SK-N-SH (cell line): ENCODE measurements at regions not wholly inside any gene's neighbourhood (a gene's known extent, or its start where the extent isn't known, plus 50 kb on each side); places are given as distances from the start of the nearest gene placed in this dataset.

Source experiments
- CTCF ChIA-PET: fragments of 300-600, 350-600 bp; formaldehyde crosslinking; extraction: SDS; loops from one replicate; lab custom pipeline; 2021; lab: Yijun Ruan, JAX
- POLR2A ChIA-PET: fragments of 350-600 bp; sonication (Branson Sonifier 250); formaldehyde crosslinking; extraction: SDS; loops from one replicate; lab custom pipeline; 2020; ENCODE audit warnings: antibody characterized with exemption, inconsistent platforms; lab: Yijun Ruan, JAX
- DNase-seq: peaks from one replicate; pipeline ENCODE4 v3.0.0; 2012
- H2AFZ ChIP-seq: fragments of 200-600 bp; sonication (generic); 2 replicates; pipeline ENCODE4 v1.8.1; 2016; ENCODE audit warnings: antibody characterized with exemption, mild to moderate bottlenecking, low read depth
- H3F3A ChIP-seq: fragments of 200-600 bp; sonication (generic); replicated peaks from 2 replicates; pipeline ENCODE3; 2016; ENCODE audit warnings: antibody characterized with exemption, mild to moderate bottlenecking; ENCODE audit not compliant: insufficient read depth
- H3K27ac ChIP-seq, 2 experiments: fragments of 200-500 bp in 1 of 2; fragments of 200-600 bp in 1 of 2; sonication (Bioruptor generic) in 1 of 2; sonication (generic), shearing (Covaris generic) in 1 of 2; 2 replicates each; pipeline versions ENCODE4 v1.5.1 to v1.6.1; 2014 to 2016; ENCODE audit warnings: low read depth in 2 of 2, inconsistent platforms in 1 of 2, low read length in 1 of 2, mild to moderate bottlenecking in 1 of 2, mixed read lengths in 1 of 2
- H3K27me3 ChIP-seq: fragments of 200-600 bp; sonication (generic), shearing (Covaris generic); 2 replicates; pipeline ENCODE4 v1.6.1; 2016; ENCODE audit warnings: mixed run types; ENCODE audit not compliant: insufficient read depth
- H3K36me3 ChIP-seq, 2 experiments: fragments of 200-500 bp in 1 of 2; fragments of 200-600 bp in 1 of 2; sonication (Bioruptor generic) in 1 of 2; sonication (generic) in 1 of 2; replicated peaks in 1 of 2; 2 replicates each; pipeline versions ENCODE3 to v1.5.1; 2014 to 2016; ENCODE audit warnings: low read length in 1 of 2, mild to moderate bottlenecking in 1 of 2; ENCODE audit not compliant: insufficient read depth in 2 of 2, control insufficient read depth in 1 of 2
- H3K4me1 ChIP-seq, 2 experiments: fragments of 200-500 bp in 1 of 2; fragments of 200-600 bp in 1 of 2; sonication (Bioruptor generic) in 1 of 2; sonication (generic), shearing (Covaris generic) in 1 of 2; 2 replicates each; pipeline versions ENCODE4 v1.5.1 to v1.6.1; 2014 to 2016; ENCODE audit warnings: low read depth in 1 of 2, low read length in 1 of 2, mixed run types in 1 of 2; ENCODE audit not compliant: insufficient read depth in 2 of 2, control insufficient read depth in 1 of 2
- H3K4me2 ChIP-seq: fragments of 200-600 bp; sonication (generic), shearing (Covaris generic); 2 replicates; pipeline ENCODE4 v1.6.1; 2017; ENCODE audit warnings: mixed run types
- H3K4me3 ChIP-seq, 2 experiments: fragments of 200-500 bp in 1 of 2; fragments of 200-600 bp in 1 of 2; sonication (Bioruptor generic) in 1 of 2; sonication (generic), shearing (Covaris generic) in 1 of 2; 2 replicates each; pipeline versions ENCODE4 v1.5.1 to v1.8.1; 2014 to 2016; ENCODE audit warnings: low read depth in 2 of 2, inconsistent platforms in 1 of 2, low read length in 1 of 2, mild to moderate bottlenecking in 1 of 2, mixed read lengths in 1 of 2, moderate library complexity in 1 of 2
- H3K79me2 ChIP-seq: fragments of 200-600 bp; sonication (generic); 2 replicates; pipeline ENCODE4 v1.8.1; 2017; ENCODE audit warnings: mild to moderate bottlenecking; ENCODE audit not compliant: insufficient read depth
- H3K9ac ChIP-seq: fragments of 200-600 bp; sonication (generic); 2 replicates; pipeline ENCODE4 v1.6.1; 2017; ENCODE audit warnings: mixed run types
- H3K9me2 ChIP-seq: fragments of 200-600 bp; sonication (generic); 2 replicates; pipeline ENCODE4 v1.6.1; 2017; ENCODE audit warnings: mixed run types
- H3K9me3 ChIP-seq: fragments of 200-600 bp; sonication (generic); 2 replicates; pipeline ENCODE4 v1.6.1; 2017; ENCODE audit warnings: mixed run types, mild to moderate bottlenecking, moderate library complexity
- H4K20me1 ChIP-seq: fragments of 200-600 bp; sonication (generic); 2 replicates; pipeline ENCODE4 v1.6.1; 2017; ENCODE audit warnings: mild to moderate bottlenecking, mixed run types; ENCODE audit not compliant: insufficient read depth
- ELF1 ChIP-seq: IDR thresholded peaks from 2 replicates; pipeline ENCODE4 v1.4.0; 2012
- EP300 ChIP-seq, 2 experiments: IDR thresholded peaks; 2 replicates each; pipeline versions ENCODE4 v1.4.0 to v1.6.1; 2012; ENCODE audit warnings: borderline replicate concordance in 1 of 2, low read depth in 1 of 2, low read length in 1 of 2
- NFIC ChIP-seq: IDR thresholded peaks from 2 replicates; pipeline ENCODE4 v1.4.0; 2012; ENCODE audit warnings: borderline replicate concordance
- NRF1 ChIP-seq: IDR thresholded peaks from 2 replicates; pipeline ENCODE4 v1.6.1; 2012; ENCODE audit warnings: low read depth, mild to moderate bottlenecking, low read length
- TEAD4 ChIP-seq: IDR thresholded peaks from 2 replicates; pipeline ENCODE4 v1.4.0; 2012; ENCODE audit warnings: mild to moderate bottlenecking, borderline replicate concordance; ENCODE audit not compliant: insufficient read depth
- WGBS: methylation state at CpG from one replicate; pipeline ENCODE4 v1.1.6; 2017; ENCODE audit warnings: low lambda C conversion rate; 5-methylcytosine and 5-hydroxymethylcytosine counted together
- TF ChIP-seq, protein P1 (sequence below): IDR thresholded peaks from 2 replicates; pipeline ENCODE4 v1.4.0; 2012; ENCODE audit warnings: low read depth, borderline replicate concordance
- TF ChIP-seq, protein P2 (sequence below): fragments of 150-350 bp; IDR thresholded peaks from 2 replicates; pipeline ENCODE4 v1.6.1; 2017; ENCODE audit warnings: antibody characterized with exemption, low read length, low read depth, borderline replicate concordance
- TF ChIP-seq, protein P3 (sequence below): IDR thresholded peaks from 2 replicates; pipeline ENCODE4 v1.6.1; 2012; ENCODE audit warnings: mild to moderate bottlenecking, low read depth, low read length, moderate library complexity
- TF ChIP-seq, protein P4 (sequence below): fragments of 150-350 bp; IDR thresholded peaks from 2 replicates; pipeline ENCODE4 v1.6.1; 2016; ENCODE audit warnings: mild to moderate bottlenecking, low read depth, low read length
- TF ChIP-seq, protein P5 (sequence below): IDR thresholded peaks from 2 replicates; pipeline ENCODE4; 2012

DNA sequence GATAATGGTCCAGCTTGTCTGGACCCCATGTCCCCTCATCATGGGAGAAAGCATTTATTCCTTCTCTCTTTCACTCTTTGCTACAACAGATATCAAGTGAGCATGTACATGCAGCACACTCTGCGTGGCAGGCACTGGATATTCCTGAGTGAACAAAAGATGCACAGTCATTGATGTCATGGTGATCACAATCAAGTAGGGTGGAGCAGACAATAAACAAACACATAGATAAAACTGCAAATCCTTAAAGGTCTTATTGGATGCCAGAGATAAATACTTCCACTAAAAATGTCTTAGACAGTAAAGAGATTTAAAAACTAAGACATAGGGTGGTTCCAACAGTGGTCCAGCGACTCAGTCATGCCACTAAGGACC, 178.0 kb downstream of the ZC3H11B start:
- Histone ChIP-seq H3K4me2 (no peak overlapping the region), H3K79me2 (no peaks in the 10 kb centered on the region), H3K9me3 (no peaks in the 10 kb centered on the region), H3K4me1 (peaks cover 0 to 6% of the 10 kb centered on the region in 2 experiments; a peak in 2 of 4 replicates), H3K36me3 (no peaks in the 10 kb centered on the region), H2AFZ (no peak overlapping the region), H3K9me2 (no peaks in the 10 kb centered on the region)
- CTCF ChIA-PET = no interaction called here
- POLR2A ChIA-PET = no interaction called here
- TF ChIP-seq, protein P1, sequence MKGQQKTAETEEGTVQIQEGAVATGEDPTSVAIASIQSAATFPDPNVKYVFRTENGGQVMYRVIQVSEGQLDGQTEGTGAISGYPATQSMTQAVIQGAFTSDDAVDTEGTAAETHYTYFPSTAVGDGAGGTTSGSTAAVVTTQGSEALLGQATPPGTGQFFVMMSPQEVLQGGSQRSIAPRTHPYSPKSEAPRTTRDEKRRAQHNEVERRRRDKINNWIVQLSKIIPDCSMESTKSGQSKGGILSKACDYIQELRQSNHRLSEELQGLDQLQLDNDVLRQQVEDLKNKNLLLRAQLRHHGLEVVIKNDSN = no peak
- TF ChIP-seq, protein P2, sequence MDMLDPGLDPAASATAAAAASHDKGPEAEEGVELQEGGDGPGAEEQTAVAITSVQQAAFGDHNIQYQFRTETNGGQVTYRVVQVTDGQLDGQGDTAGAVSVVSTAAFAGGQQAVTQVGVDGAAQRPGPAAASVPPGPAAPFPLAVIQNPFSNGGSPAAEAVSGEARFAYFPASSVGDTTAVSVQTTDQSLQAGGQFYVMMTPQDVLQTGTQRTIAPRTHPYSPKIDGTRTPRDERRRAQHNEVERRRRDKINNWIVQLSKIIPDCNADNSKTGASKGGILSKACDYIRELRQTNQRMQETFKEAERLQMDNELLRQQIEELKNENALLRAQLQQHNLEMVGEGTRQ = no peak
- TF ChIP-seq, all 33 proteins: peak for 0
- no peak overlapping the region for H3K4me3 ChIP-seq
- H3F3A ChIP-seq = peaks cover 12% of the 10 kb centered on the region
- no peak overlapping the region for H3K27ac ChIP-seq
- DNase-seq = no peak
- WGBS = 97% methylated on average over 2 of the region's 2 CpGs
- no peaks in the 10 kb centered on the region for H3K27me3 ChIP-seq
- H4K20me1 ChIP-seq = no peaks in the 10 kb centered on the region
- H3K9ac ChIP-seq = no peak overlapping the region

DNA sequence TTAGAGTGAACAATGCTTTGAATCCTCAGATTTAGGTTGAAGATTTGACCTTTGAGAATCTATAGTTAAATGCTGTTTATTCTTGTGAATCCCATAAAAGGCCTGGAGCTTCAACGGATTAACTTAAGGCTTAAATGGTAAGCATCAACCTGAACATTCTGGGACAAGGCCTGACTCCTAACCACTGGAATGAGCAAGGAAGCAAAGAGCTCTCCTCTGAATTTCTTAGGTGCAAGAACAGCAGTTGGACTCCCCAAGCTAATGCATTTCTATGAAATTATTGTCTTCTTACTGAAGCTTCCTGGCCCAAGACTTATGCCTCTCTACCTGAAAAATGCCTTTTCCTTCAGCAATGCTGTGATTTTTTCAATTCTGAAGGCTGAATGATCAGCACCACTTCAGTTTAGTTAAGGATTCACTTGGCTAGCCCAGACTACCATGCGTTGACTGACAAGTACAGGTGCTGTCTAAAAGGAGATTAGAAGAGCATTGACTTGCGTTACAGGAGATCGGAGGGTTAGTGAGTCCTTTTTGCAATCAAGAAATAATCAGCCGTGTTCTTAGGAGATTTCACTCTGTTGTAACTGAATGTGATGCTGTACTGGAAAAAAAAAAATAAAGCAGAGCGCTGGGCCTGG, 178.5 kb downstream of the ZC3H11B start:
- H3K79me2 ChIP-seq = no peaks in the 10 kb centered on the region
- H3K27ac ChIP-seq = no peak overlapping the region
- H3K9me3 ChIP-seq = no peaks in the 10 kb centered on the region
- H3K27me3 ChIP-seq = no peaks in the 10 kb centered on the region
- WGBS = 80% methylated on average over 6 of the region's 6 CpGs
- no peak overlapping the region for H3K4me2 ChIP-seq
- H3F3A ChIP-seq = peaks cover 12% of the 10 kb centered on the region
- POLR2A ChIA-PET = no interaction called here
- TF ChIP-seq, protein P3, sequence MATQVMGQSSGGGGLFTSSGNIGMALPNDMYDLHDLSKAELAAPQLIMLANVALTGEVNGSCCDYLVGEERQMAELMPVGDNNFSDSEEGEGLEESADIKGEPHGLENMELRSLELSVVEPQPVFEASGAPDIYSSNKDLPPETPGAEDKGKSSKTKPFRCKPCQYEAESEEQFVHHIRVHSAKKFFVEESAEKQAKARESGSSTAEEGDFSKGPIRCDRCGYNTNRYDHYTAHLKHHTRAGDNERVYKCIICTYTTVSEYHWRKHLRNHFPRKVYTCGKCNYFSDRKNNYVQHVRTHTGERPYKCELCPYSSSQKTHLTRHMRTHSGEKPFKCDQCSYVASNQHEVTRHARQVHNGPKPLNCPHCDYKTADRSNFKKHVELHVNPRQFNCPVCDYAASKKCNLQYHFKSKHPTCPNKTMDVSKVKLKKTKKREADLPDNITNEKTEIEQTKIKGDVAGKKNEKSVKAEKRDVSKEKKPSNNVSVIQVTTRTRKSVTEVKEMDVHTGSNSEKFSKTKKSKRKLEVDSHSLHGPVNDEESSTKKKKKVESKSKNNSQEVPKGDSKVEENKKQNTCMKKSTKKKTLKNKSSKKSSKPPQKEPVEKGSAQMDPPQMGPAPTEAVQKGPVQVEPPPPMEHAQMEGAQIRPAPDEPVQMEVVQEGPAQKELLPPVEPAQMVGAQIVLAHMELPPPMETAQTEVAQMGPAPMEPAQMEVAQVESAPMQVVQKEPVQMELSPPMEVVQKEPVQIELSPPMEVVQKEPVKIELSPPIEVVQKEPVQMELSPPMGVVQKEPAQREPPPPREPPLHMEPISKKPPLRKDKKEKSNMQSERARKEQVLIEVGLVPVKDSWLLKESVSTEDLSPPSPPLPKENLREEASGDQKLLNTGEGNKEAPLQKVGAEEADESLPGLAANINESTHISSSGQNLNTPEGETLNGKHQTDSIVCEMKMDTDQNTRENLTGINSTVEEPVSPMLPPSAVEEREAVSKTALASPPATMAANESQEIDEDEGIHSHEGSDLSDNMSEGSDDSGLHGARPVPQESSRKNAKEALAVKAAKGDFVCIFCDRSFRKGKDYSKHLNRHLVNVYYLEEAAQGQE = no peak
- TF ChIP-seq EP300 (IDR thresholded peaks at IDR 0.05; ENCODE audit: borderline replicate concordance in 1 of 2, low read depth in 1 of 2, low read length in 1 of 2) (no peak), TEAD4 (no peak), ELF1 (no peak), NRF1 (no peak), NFIC (no peak)
- TF ChIP-seq, protein P4, sequence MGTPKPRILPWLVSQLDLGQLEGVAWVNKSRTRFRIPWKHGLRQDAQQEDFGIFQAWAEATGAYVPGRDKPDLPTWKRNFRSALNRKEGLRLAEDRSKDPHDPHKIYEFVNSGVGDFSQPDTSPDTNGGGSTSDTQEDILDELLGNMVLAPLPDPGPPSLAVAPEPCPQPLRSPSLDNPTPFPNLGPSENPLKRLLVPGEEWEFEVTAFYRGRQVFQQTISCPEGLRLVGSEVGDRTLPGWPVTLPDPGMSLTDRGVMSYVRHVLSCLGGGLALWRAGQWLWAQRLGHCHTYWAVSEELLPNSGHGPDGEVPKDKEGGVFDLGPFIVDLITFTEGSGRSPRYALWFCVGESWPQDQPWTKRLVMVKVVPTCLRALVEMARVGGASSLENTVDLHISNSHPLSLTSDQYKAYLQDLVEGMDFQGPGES = no peak
- TF ChIP-seq, protein P5, sequence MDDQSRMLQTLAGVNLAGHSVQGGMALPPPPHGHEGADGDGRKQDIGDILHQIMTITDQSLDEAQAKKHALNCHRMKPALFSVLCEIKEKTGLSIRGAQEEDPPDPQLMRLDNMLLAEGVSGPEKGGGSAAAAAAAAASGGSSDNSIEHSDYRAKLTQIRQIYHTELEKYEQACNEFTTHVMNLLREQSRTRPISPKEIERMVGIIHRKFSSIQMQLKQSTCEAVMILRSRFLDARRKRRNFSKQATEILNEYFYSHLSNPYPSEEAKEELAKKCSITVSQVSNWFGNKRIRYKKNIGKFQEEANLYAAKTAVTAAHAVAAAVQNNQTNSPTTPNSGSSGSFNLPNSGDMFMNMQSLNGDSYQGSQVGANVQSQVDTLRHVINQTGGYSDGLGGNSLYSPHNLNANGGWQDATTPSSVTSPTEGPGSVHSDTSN = no peak
- H3K4me1 ChIP-seq = peaks cover 0 to 6% of the 10 kb centered on the region in 2 experiments; a peak in 2 of 4 replicates
- no peak for DNase-seq
- no peak overlapping the region for H2AFZ ChIP-seq
- H4K20me1 ChIP-seq = no peaks in the 10 kb centered on the region
- no peaks in the 10 kb centered on the region for H3K36me3 ChIP-seq
- no peaks in the 10 kb centered on the region for H3K9me2 ChIP-seq
- H3K4me3 ChIP-seq = no peak overlapping the region
- CTCF ChIA-PET = no interaction called here
- H3K9ac ChIP-seq = no peak overlapping the region
